ENCODE measurements at regions not wholly inside any gene's neighbourhood (a gene's known extent, or its start where the extent isn't known, plus 50 kb on each side); places are given as distances from the start of the nearest gene placed in this dataset.

- H3K27me3 Mint-ChIP-seq (ENCODE audit: low read depth) = no peaks in the 10 kb centered on the region
- H3K4me3 Mint-ChIP-seq = no peak overlapping the region
- no peak overlapping the region for H3K27ac Mint-ChIP-seq
- intact Hi-C loops (cut with micrococcal nuclease) = loop anchor here (1.0 kb wide), 1 partner anchor 286 kb away; no protein-coding TSS in a partner anchor
- H3K36me3 Mint-ChIP-seq (ENCODE audit: low read depth) = no peaks in the 10 kb centered on the region
- peaks cover 30% of the 10 kb centered on the region for H3K4me1 Mint-ChIP-seq (ENCODE audit: low read depth)
- DNase-seq = no peak
- H3K9me3 Mint-ChIP-seq = no peaks in the 10 kb centered on the region
- CTCF ChIA-PET = interaction anchor here (0.7 to 3.4 kb wide), 10 partner anchors 8 to 420 kb away, joined by 3 to 20 read pairs (median 4); no protein-coding TSS in a partner anchor
These were observed 78.8 kb upstream of the SPATA12 start for GRCh38 chr3:56981445-56982230.

GRCh38 chr3:56980798-56981390 lies 79.6 kb upstream of the SPATA12 start:
- Mint-ChIP-seq H3K27ac (peak overlapping the region; percentile 65), H3K4me3 (no peak overlapping the region), H3K4me1 (ENCODE audit: low read depth) (peaks cover 25% of the 10 kb centered on the region), H3K36me3 (ENCODE audit: low read depth) (no peaks in the 10 kb centered on the region), H3K9me3 (no peaks in the 10 kb centered on the region), H3K27me3 (ENCODE audit: low read depth) (no peaks in the 10 kb centered on the region)
- DNase-seq = peak; percentile 82
- intact Hi-C loops (cut with micrococcal nuclease) = loop anchor here (1.0 kb wide), 4 partner anchors 51 to 286 kb away; no protein-coding TSS in a partner anchor
- CTCF ChIA-PET = interaction anchor here (0.7 to 3.4 kb wide), 9 partner anchors 9 to 278 kb away, joined by 3 to 20 read pairs (median 4); no protein-coding TSS in a partner anchor

- H3K4me3 Mint-ChIP-seq = no peak overlapping the region
- H3K4me1 Mint-ChIP-seq (ENCODE audit: low read depth) = peaks cover 20% of the 10 kb centered on the region
- no peaks in the 10 kb centered on the region for H3K36me3 Mint-ChIP-seq (ENCODE audit: low read depth)
- intact Hi-C loops (cut with micrococcal nuclease) = loop anchor here (1.0 kb wide), 3 partner anchors 50 to 118 kb away; no protein-coding TSS in a partner anchor
- H3K27ac Mint-ChIP-seq = no peak overlapping the region
- CTCF ChIA-PET = interaction anchor here (1.0 to 3.4 kb wide), 3 partner anchors 10 to 278 kb away, joined by 4 to 20 read pairs (median 8); no protein-coding TSS in a partner anchor
- H3K27me3 Mint-ChIP-seq (ENCODE audit: low read depth) = no peaks in the 10 kb centered on the region
- no peak for DNase-seq
- H3K9me3 Mint-ChIP-seq = no peaks in the 10 kb centered on the region
These were observed 80.2 kb upstream of the SPATA12 start for GRCh38 chr3:56980243-56980642.

- peaks cover 20% of the 10 kb centered on the region for H3K4me1 Mint-ChIP-seq (ENCODE audit: low read depth)
- H3K4me3 Mint-ChIP-seq = no peak overlapping the region
- intact Hi-C loops (cut with micrococcal nuclease) = loop anchor here (1.0 kb wide), 3 partner anchors 49 to 117 kb away; no protein-coding TSS in a partner anchor
- H3K36me3 Mint-ChIP-seq (ENCODE audit: low read depth) = no peaks in the 10 kb centered on the region
- H3K27ac Mint-ChIP-seq = no peak overlapping the region
- no peak for DNase-seq
- no peaks in the 10 kb centered on the region for H3K9me3 Mint-ChIP-seq
- CTCF ChIA-PET = interaction anchor here (1.0 to 3.4 kb wide), 3 partner anchors 10 to 277 kb away, joined by 4 to 20 read pairs (median 8); no protein-coding TSS in a partner anchor
- no peaks in the 10 kb centered on the region for H3K27me3 Mint-ChIP-seq (ENCODE audit: low read depth)
These were observed 80.7 kb upstream of the SPATA12 start for GRCh38 chr3:56979791-56980190.

- Mint-ChIP-seq H3K27ac (no peak overlapping the region), H3K27me3 (ENCODE audit: low read depth) (no peaks in the 10 kb centered on the region), H3K4me1 (ENCODE audit: low read depth) (peaks cover 20% of the 10 kb centered on the region), H3K36me3 (ENCODE audit: low read depth) (no peaks in the 10 kb centered on the region), H3K9me3 (peaks cover 1% of the 10 kb centered on the region), H3K4me3 (no peak overlapping the region)
- DNase-seq = no peak
- intact Hi-C loops (cut with micrococcal nuclease) = no loop called here
- CTCF ChIA-PET = interaction anchor here (1.2 to 1.6 kb wide), 4 partner anchors 10 to 268 kb away, joined by 3 to 6 read pairs (median 4); no protein-coding TSS in a partner anchor
These were observed 82.9 kb upstream of the SPATA12 start for GRCh38 chr3:56977561-56977889.

GRCh38 chr3:56976651-56977560 lies 83.6 kb upstream of the SPATA12 start:
- Mint-ChIP-seq H3K9me3 (peaks cover 1% of the 10 kb centered on the region), H3K36me3 (ENCODE audit: low read depth) (no peaks in the 10 kb centered on the region), H3K27ac (no peak overlapping the region), H3K4me1 (ENCODE audit: low read depth) (peaks cover 20% of the 10 kb centered on the region), H3K27me3 (ENCODE audit: low read depth) (no peaks in the 10 kb centered on the region), H3K4me3 (no peak overlapping the region)
- DNase-seq = no peak
- intact Hi-C loops (cut with micrococcal nuclease) = no loop called here
- CTCF ChIA-PET = interaction anchor here (1.4 to 1.6 kb wide), 2 partner anchors 10 to 179 kb away, joined by 6 read pairs; no protein-coding TSS in a partner anchor

GRCh38 chr3:56975567-56975966 lies 84.9 kb upstream of the SPATA12 start:
- CTCF ChIA-PET = no interaction called here
- no peak for DNase-seq
- no peak overlapping the region for H3K27ac Mint-ChIP-seq
- H3K36me3 Mint-ChIP-seq (ENCODE audit: low read depth) = no peaks in the 10 kb centered on the region
- no peaks in the 10 kb centered on the region for H3K27me3 Mint-ChIP-seq (ENCODE audit: low read depth)
- peaks cover 9% of the 10 kb centered on the region for H3K4me1 Mint-ChIP-seq (ENCODE audit: low read depth)
- intact Hi-C loops (cut with micrococcal nuclease) = no loop called here
- H3K4me3 Mint-ChIP-seq = no peak overlapping the region
- peaks cover 1% of the 10 kb centered on the region for H3K9me3 Mint-ChIP-seq

GRCh38 chr3:56974247-56974930 lies 86.1 kb upstream of the SPATA12 start:
- Mint-ChIP-seq H3K4me3 (no peak overlapping the region), H3K4me1 (ENCODE audit: low read depth) (peaks cover 7% of the 10 kb centered on the region), H3K27ac (no peak overlapping the region), H3K9me3 (peaks cover 1% of the 10 kb centered on the region), H3K27me3 (ENCODE audit: low read depth) (no peaks in the 10 kb centered on the region), H3K36me3 (ENCODE audit: low read depth) (no peaks in the 10 kb centered on the region)
- DNase-seq = no peak
- intact Hi-C loops (cut with micrococcal nuclease) = no loop called here
- CTCF ChIA-PET = interaction anchor here (0.6 to 1.4 kb wide), 4 partner anchors 14 to 272 kb away, joined by 3 to 8 read pairs (median 4); no protein-coding TSS in a partner anchor

- DNase-seq = no peak
- Mint-ChIP-seq H3K27me3 (ENCODE audit: low read depth) (no peaks in the 10 kb centered on the region), H3K27ac (no peak overlapping the region), H3K4me3 (no peak overlapping the region), H3K4me1 (ENCODE audit: low read depth) (peaks cover 7% of the 10 kb centered on the region), H3K36me3 (ENCODE audit: low read depth) (no peaks in the 10 kb centered on the region), H3K9me3 (peaks cover 1% of the 10 kb centered on the region)
- CTCF ChIA-PET = interaction anchor here (0.7 to 1.0 kb wide), 2 partner anchors 9 to 32 kb away, joined by 3 to 5 read pairs; no protein-coding TSS in a partner anchor
- intact Hi-C loops (cut with micrococcal nuclease) = no loop called here
These were observed 88.6 kb upstream of the SPATA12 start for GRCh38 chr3:56971816-56972215.

GRCh38 chr3:56971261-56971660 lies 89.2 kb upstream of the SPATA12 start:
- no peak for DNase-seq
- Mint-ChIP-seq H3K4me3 (no peak overlapping the region), H3K27me3 (ENCODE audit: low read depth) (no peaks in the 10 kb centered on the region), H3K9me3 (peaks cover 1% of the 10 kb centered on the region), H3K27ac (no peak overlapping the region), H3K4me1 (ENCODE audit: low read depth) (peaks cover 7% of the 10 kb centered on the region), H3K36me3 (ENCODE audit: low read depth) (no peaks in the 10 kb centered on the region)
- intact Hi-C loops (cut with micrococcal nuclease) = no loop called here
- CTCF ChIA-PET = interaction anchor here (0.6 to 1.4 kb wide), 4 partner anchors 9 to 169 kb away, joined by 3 to 5 read pairs (median 4); partner anchors contain the start of gene ARHGEF3

GRCh38 chr3:56970461-56970879 lies 90.0 kb upstream of the SPATA12 start:
- no peak overlapping the region for H3K27ac Mint-ChIP-seq

More at GRCh38 chr3:56970461-56970879, 90.0 kb upstream of the SPATA12 start:
- CTCF ChIA-PET = interaction anchor here (0.6 to 1.4 kb wide), 2 partner anchors 19 to 293 kb away, joined by 3 to 5 read pairs; no protein-coding TSS in a partner anchor
- Mint-ChIP-seq H3K27me3 (ENCODE audit: low read depth) (no peaks in the 10 kb centered on the region), H3K4me1 (ENCODE audit: low read depth) (peaks cover 7% of the 10 kb centered on the region), H3K9me3 (peaks cover 1% of the 10 kb centered on the region), H3K36me3 (ENCODE audit: low read depth) (no peaks in the 10 kb centered on the region), H3K4me3 (no peak overlapping the region)
- intact Hi-C loops (cut with micrococcal nuclease) = no loop called here
- no peak for DNase-seq

Measured in activated naive CD4-positive, alpha-beta T cell treated with anti-CD3 and anti-CD28 coated beads for 36 hours (primary cell).